ENCODE measurements at regions not wholly inside any gene's neighbourhood (a gene's known extent, or its start where the extent isn't known, plus 50 kb on each side); places are given as distances from the start of the nearest gene placed in this dataset.

GRCh38 chr11:113526521-113526920 lies 51.3 kb upstream of the DRD2 start:
- no peak for DNase-seq (ENCODE audit: low read depth in 2 of 2)
